Testis (tissue), 2 donors: ENCODE measurements at regions not wholly inside any gene's neighbourhood (a gene's known extent, or its start where the extent isn't known, plus 50 kb on each side); places are given as distances from the start of the nearest gene placed in this dataset.
"Not testable (repeated sequence)": the region's sequence is repeated elsewhere in the genome, so short reads cannot be mapped to it uniquely, and the experiment has no call there.

Experiments
- POLR2A ChIP-seq: fragments of 450-650 bp; IDR thresholded peaks from one replicate; pipeline ENCODE4 v1.6.1; 2017; ENCODE audit warnings: antibody characterized with exemption, mild to moderate bottlenecking, moderate library complexity
- TF ChIP-seq, protein P1 (sequence below), 3 experiments: fragments of 450-650 bp in 2 of 3; fragments of 200-600 bp in 1 of 3; sonication (generic) in 1 of 3; IDR thresholded peaks; one replicate each; pipeline ENCODE4 v1.5.1; 2016 to 2019; ENCODE audit warnings: antibody characterized with exemption in 3 of 3, mild to moderate bottlenecking in 2 of 3, moderate library complexity in 1 of 3

GRCh38 chr3:124075090-124075489, 83.2 kb upstream of the ROPN1 start:
- TF ChIP-seq, protein P1, sequence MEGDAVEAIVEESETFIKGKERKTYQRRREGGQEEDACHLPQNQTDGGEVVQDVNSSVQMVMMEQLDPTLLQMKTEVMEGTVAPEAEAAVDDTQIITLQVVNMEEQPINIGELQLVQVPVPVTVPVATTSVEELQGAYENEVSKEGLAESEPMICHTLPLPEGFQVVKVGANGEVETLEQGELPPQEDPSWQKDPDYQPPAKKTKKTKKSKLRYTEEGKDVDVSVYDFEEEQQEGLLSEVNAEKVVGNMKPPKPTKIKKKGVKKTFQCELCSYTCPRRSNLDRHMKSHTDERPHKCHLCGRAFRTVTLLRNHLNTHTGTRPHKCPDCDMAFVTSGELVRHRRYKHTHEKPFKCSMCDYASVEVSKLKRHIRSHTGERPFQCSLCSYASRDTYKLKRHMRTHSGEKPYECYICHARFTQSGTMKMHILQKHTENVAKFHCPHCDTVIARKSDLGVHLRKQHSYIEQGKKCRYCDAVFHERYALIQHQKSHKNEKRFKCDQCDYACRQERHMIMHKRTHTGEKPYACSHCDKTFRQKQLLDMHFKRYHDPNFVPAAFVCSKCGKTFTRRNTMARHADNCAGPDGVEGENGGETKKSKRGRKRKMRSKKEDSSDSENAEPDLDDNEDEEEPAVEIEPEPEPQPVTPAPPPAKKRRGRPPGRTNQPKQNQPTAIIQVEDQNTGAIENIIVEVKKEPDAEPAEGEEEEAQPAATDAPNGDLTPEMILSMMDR (IDR thresholded peaks at IDR 0.05): not testable (repeated sequence)
- TF ChIP-seq POLR2A: not testable (repeated sequence)
